ENCODE measurements at regions not wholly inside any gene's neighbourhood (a gene's known extent, or its start where the extent isn't known, plus 50 kb on each side); places are given as distances from the start of the nearest gene placed in this dataset.

DNA sequence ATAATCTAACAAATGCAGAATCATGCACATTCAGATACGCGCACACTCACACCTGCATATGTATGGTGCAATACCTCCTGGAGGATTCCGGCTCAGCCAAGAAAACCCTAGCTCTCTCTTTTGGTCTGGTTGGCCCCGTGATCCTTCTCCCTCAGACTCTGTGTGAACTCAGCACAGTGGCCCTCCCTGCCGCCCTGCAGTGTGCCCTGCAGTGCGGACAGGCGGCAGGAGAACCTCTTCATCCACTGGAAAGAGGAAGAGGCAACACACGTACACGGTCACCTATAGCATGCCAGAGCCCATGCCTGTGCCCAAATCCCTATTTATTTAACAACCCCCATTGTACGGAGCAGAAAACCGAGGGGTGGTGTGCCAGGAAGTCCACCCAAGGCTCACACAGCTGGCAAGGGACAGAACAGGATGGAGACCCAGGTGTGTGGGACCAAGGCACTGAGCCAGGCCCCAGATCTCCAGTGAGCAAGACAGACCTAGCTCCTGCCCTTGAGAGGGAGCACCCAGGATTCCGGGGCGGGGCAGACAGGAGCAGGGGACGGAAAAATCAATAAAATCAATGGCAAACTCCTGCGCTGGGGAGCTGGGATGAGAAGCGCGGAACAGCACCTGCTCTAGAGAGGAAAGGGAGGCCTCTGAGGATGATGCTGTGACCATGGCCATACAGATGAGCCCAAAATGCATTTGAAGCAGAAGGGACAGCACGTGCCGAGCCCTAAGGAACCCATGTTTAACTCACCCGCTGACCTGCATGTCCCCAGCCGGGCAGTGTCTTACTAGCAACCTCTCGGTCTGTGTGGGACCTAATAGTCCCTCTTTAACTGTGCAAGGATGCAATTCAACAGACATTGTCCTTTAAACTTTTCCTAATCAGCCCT, 54.7 kb upstream of the CIBAR2 start (continued):
- TF ChIP-seq, protein P1, sequence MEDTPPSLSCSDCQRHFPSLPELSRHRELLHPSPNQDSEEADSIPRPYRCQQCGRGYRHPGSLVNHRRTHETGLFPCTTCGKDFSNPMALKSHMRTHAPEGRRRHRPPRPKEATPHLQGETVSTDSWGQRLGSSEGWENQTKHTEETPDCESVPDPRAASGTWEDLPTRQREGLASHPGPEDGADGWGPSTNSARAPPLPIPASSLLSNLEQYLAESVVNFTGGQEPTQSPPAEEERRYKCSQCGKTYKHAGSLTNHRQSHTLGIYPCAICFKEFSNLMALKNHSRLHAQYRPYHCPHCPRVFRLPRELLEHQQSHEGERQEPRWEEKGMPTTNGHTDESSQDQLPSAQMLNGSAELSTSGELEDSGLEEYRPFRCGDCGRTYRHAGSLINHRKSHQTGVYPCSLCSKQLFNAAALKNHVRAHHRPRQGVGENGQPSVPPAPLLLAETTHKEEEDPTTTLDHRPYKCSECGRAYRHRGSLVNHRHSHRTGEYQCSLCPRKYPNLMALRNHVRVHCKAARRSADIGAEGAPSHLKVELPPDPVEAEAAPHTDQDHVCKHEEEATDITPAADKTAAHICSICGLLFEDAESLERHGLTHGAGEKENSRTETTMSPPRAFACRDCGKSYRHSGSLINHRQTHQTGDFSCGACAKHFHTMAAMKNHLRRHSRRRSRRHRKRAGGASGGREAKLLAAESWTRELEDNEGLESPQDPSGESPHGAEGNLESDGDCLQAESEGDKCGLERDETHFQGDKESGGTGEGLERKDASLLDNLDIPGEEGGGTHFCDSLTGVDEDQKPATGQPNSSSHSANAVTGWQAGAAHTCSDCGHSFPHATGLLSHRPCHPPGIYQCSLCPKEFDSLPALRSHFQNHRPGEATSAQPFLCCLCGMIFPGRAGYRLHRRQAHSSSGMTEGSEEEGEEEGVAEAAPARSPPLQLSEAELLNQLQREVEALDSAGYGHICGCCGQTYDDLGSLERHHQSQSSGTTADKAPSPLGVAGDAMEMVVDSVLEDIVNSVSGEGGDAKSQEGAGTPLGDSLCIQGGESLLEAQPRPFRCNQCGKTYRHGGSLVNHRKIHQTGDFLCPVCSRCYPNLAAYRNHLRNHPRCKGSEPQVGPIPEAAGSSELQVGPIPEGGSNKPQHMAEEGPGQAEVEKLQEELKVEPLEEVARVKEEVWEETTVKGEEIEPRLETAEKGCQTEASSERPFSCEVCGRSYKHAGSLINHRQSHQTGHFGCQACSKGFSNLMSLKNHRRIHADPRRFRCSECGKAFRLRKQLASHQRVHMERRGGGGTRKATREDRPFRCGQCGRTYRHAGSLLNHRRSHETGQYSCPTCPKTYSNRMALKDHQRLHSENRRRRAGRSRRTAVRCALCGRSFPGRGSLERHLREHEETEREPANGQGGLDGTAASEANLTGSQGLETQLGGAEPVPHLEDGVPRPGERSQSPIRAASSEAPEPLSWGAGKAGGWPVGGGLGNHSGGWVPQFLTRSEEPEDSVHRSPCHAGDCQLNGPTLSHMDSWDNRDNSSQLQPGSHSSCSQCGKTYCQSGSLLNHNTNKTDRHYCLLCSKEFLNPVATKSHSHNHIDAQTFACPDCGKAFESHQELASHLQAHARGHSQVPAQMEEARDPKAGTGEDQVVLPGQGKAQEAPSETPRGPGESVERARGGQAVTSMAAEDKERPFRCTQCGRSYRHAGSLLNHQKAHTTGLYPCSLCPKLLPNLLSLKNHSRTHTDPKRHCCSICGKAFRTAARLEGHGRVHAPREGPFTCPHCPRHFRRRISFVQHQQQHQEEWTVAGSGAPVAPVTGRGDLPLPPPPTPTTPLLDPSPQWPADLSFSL (CRISPR knock-in tag; IDR thresholded peaks at IDR 0.05): no peak
- TF ChIP-seq RNF2 (conservative IDR thresholded peaks at IDR 0.05; ENCODE audit: low read depth) (0 out of 2 replicates have a peak, but pooled peaks have one; percentile 18), MED13 (CRISPR knock-in tag; IDR thresholded peaks at IDR 0.05) (peak; percentile 50; the same call in 1 of the 2 replicates), ZNF672 (CRISPR knock-in tag; IDR thresholded peaks at IDR 0.05) (no peak), SMAD1 (CRISPR knock-in tag; IDR thresholded peaks at IDR 0.05; ENCODE audit: borderline replicate concordance, low read depth) (peak; percentile 71; the same call in 1 of the 2 replicates), NR2F1 (CRISPR knock-in tag; IDR thresholded peaks at IDR 0.05) (peak in 1 of 2 experiments; percentile 32; a peak in 2 of 4 replicates), ZNF746 (CRISPR knock-in tag; IDR thresholded peaks at IDR 0.05) (peak; percentile 93), FOXP1 (IDR thresholded peaks at IDR 0.05) (no peak), FOXP1 (CRISPR knock-in tag; IDR thresholded peaks at IDR 0.05) (peak; percentile 51; the same call in 1 of the 2 replicates), NR2C2 (CRISPR knock-in tag; IDR thresholded peaks at IDR 0.05; ENCODE audit: borderline replicate concordance) (peak; percentile 17; the same call in 1 of the 2 replicates), PCBP2 (optimal IDR thresholded peaks at IDR 0.05; ENCODE audit: low read depth, low read length, poor library complexity, severe bottlenecking) (no peak)
- TF ChIP-seq, protein P2, sequence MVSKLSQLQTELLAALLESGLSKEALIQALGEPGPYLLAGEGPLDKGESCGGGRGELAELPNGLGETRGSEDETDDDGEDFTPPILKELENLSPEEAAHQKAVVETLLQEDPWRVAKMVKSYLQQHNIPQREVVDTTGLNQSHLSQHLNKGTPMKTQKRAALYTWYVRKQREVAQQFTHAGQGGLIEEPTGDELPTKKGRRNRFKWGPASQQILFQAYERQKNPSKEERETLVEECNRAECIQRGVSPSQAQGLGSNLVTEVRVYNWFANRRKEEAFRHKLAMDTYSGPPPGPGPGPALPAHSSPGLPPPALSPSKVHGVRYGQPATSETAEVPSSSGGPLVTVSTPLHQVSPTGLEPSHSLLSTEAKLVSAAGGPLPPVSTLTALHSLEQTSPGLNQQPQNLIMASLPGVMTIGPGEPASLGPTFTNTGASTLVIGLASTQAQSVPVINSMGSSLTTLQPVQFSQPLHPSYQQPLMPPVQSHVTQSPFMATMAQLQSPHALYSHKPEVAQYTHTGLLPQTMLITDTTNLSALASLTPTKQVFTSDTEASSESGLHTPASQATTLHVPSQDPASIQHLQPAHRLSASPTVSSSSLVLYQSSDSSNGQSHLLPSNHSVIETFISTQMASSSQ (IDR thresholded peaks at IDR 0.05; ENCODE audit: low read depth): no peak
- TF ChIP-seq, protein P2 (CRISPR knock-in tag; IDR thresholded peaks at IDR 0.05; ENCODE audit: borderline replicate concordance): 0 out of 2 replicates have a peak, but pooled peaks have one; percentile 8
- TF ChIP-seq, protein P3, sequence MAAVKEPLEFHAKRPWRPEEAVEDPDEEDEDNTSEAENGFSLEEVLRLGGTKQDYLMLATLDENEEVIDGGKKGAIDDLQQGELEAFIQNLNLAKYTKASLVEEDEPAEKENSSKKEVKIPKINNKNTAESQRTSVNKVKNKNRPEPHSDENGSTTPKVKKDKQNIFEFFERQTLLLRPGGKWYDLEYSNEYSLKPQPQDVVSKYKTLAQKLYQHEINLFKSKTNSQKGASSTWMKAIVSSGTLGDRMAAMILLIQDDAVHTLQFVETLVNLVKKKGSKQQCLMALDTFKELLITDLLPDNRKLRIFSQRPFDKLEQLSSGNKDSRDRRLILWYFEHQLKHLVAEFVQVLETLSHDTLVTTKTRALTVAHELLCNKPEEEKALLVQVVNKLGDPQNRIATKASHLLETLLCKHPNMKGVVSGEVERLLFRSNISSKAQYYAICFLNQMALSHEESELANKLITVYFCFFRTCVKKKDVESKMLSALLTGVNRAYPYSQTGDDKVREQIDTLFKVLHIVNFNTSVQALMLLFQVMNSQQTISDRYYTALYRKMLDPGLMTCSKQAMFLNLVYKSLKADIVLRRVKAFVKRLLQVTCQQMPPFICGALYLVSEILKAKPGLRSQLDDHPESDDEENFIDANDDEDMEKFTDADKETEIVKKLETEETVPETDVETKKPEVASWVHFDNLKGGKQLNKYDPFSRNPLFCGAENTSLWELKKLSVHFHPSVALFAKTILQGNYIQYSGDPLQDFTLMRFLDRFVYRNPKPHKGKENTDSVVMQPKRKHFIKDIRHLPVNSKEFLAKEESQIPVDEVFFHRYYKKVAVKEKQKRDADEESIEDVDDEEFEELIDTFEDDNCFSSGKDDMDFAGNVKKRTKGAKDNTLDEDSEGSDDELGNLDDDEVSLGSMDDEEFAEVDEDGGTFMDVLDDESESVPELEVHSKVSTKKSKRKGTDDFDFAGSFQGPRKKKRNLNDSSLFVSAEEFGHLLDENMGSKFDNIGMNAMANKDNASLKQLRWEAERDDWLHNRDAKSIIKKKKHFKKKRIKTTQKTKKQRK (IDR thresholded peaks at IDR 0.05; ENCODE audit: low read length): no peak
